ENCODE measurements at regions not wholly inside any gene's neighbourhood (a gene's known extent, or its start where the extent isn't known, plus 50 kb on each side); places are given as distances from the start of the nearest gene placed in this dataset.

GRCh38 chr2:126392889-126393288 lies 263.1 kb upstream of the GYPC start:
- H3K9ac ChIP-seq (ENCODE audit: low read depth in 1 of 2, low read length in 2 of 2): no peak overlapping the region
- H3K27ac ChIP-seq (ENCODE audit: low read depth in 1 of 2, low read length in 2 of 2): no peak overlapping the region
- no peak for DNase-seq (ENCODE audit: low spot score)
- no peak overlapping the region for H3K4me3 ChIP-seq (ENCODE audit: low read depth in 1 of 3, low read length in 3 of 3)
- WGBS: 45% methylated on average over 2 of the region's 2 CpGs
- no peaks in the 10 kb centered on the region for H3K36me3 ChIP-seq (ENCODE audit: control insufficient read depth in 4 of 4, insufficient read depth in 3 of 4, low read depth in 1 of 4, low read length in 3 of 4)
- no peak for TF ChIP-seq HNF4G (IDR thresholded peaks at IDR 0.05)
- TF ChIP-seq, protein P1, sequence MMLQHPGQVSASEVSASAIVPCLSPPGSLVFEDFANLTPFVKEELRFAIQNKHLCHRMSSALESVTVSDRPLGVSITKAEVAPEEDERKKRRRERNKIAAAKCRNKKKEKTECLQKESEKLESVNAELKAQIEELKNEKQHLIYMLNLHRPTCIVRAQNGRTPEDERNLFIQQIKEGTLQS (IDR thresholded peaks at IDR 0.05): no peak
- TF ChIP-seq RAD21 (IDR thresholded peaks at IDR 0.05): no peak
- no peak for TF ChIP-seq EGR1 (IDR thresholded peaks at IDR 0.05; ENCODE audit: low read depth in 2 of 2)
- TF ChIP-seq HNF4A (conservative IDR thresholded peaks at IDR 0.05): no peak
- no peak for TF ChIP-seq CTCF (IDR thresholded peaks at IDR 0.05; ENCODE audit: low read depth, low read length, missing input control)
- no peaks in the 10 kb centered on the region for H3K9me3 ChIP-seq (ENCODE audit: control insufficient read depth in 4 of 4, low read length in 3 of 4)
- peaks cover 0 to 2% (median 0%) of the 10 kb centered on the region in 4 donors for H3K4me1 ChIP-seq (ENCODE audit: control insufficient read depth in 4 of 4, insufficient read depth in 4 of 4, low read length in 3 of 4)
- no peaks in the 10 kb centered on the region for H3K27me3 ChIP-seq (ENCODE audit: control insufficient read depth in 4 of 4, insufficient read depth in 4 of 4, low read length in 3 of 4)

DNA sequence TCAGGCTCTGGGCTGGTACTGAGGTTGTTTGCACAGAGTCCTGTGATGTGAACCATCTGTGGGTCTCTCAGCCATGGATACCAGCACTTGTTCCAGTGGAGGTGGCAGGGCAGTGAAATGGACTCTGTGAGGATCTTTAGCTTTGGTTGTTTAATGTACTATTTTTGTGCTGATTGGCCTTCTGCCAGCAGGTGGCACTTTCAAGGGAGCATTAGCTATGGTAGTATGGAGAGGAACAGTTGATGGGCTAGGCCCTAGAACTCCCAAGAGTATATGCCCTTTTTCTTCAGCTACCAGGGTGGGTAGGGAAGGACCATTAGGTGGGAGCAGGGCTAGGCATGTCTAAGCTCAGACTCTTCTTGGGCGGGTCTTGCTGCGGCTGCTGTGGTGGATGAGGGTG lies 257.0 kb upstream of the GYPC start:
- H3K4me3 ChIP-seq (ENCODE audit: low read depth in 1 of 3, low read length in 3 of 3): no peak overlapping the region
- no peaks in the 10 kb centered on the region for H3K27me3 ChIP-seq (ENCODE audit: control insufficient read depth in 4 of 4, insufficient read depth in 4 of 4, low read length in 3 of 4)
- peaks cover 0 to 3% (median 0%) of the 10 kb centered on the region in 4 donors for H3K9me3 ChIP-seq (ENCODE audit: control insufficient read depth in 4 of 4, low read length in 3 of 4)
- no peak overlapping the region for H3K9ac ChIP-seq (ENCODE audit: low read depth in 1 of 2, low read length in 2 of 2)
- no peak overlapping the region for H3K27ac ChIP-seq (ENCODE audit: low read depth in 1 of 2, low read length in 2 of 2)
- H3K36me3 ChIP-seq (ENCODE audit: control insufficient read depth in 4 of 4, insufficient read depth in 3 of 4, low read depth in 1 of 4, low read length in 3 of 4): no peaks in the 10 kb centered on the region
- DNase-seq (ENCODE audit: low spot score): no peak
- TF ChIP-seq FOXA2 (IDR thresholded peaks at IDR 0.05): no peak
- no peak for TF ChIP-seq RAD21 (IDR thresholded peaks at IDR 0.05)
- no peak for TF ChIP-seq RXRA (IDR thresholded peaks at IDR 0.05)
- no peak for TF ChIP-seq CTCF (IDR thresholded peaks at IDR 0.05; ENCODE audit: low read depth, low read length, missing input control)
- TF ChIP-seq FOXA1 (IDR thresholded peaks at IDR 0.05): no peak
- no peak for TF ChIP-seq HNF4A (conservative IDR thresholded peaks at IDR 0.05)
- TF ChIP-seq REST (IDR thresholded peaks at IDR 0.05): no peak
- no peak for TF ChIP-seq YY1 (IDR thresholded peaks at IDR 0.05)
- WGBS: 95% methylated on average over 2 of the region's 2 CpGs
- H3K4me1 ChIP-seq (ENCODE audit: control insufficient read depth in 4 of 4, insufficient read depth in 4 of 4, low read length in 3 of 4): no peaks in the 10 kb centered on the region
